ENCODE measurements at regions not wholly inside any gene's neighbourhood (a gene's known extent, or its start where the extent isn't known, plus 50 kb on each side); places are given as distances from the start of the nearest gene placed in this dataset.
"Not testable (repeated sequence)": the region's sequence is repeated elsewhere in the genome, so short reads cannot be mapped to it uniquely, and the experiment has no call there.

DNA sequence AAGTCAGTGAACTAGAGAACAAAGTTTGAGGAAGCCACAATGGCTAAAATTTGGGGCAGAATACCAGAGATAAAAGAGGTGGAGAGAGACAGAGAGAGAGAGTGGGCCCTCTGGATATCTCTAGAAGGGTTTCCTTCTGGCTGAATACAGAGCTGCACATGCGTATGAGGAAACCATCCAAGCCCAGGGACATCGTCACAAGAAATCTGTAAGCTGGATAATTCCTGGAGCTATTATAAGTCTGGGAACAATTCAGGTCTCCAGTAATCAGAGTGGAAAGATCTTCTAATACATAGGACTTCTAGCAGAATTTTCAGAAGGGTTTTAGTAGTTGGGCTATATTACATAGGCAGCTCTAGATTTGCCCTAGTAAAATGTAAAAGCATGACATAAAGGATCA, 415.7 kb upstream of the MTPN start:
- H3K4me3 ChIP-seq (ENCODE audit: low read depth, low read length): no peak overlapping the region
- POLR2A ChIA-PET: no interaction called here
- TF ChIP-seq, protein P1, sequence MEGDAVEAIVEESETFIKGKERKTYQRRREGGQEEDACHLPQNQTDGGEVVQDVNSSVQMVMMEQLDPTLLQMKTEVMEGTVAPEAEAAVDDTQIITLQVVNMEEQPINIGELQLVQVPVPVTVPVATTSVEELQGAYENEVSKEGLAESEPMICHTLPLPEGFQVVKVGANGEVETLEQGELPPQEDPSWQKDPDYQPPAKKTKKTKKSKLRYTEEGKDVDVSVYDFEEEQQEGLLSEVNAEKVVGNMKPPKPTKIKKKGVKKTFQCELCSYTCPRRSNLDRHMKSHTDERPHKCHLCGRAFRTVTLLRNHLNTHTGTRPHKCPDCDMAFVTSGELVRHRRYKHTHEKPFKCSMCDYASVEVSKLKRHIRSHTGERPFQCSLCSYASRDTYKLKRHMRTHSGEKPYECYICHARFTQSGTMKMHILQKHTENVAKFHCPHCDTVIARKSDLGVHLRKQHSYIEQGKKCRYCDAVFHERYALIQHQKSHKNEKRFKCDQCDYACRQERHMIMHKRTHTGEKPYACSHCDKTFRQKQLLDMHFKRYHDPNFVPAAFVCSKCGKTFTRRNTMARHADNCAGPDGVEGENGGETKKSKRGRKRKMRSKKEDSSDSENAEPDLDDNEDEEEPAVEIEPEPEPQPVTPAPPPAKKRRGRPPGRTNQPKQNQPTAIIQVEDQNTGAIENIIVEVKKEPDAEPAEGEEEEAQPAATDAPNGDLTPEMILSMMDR (IDR thresholded peaks at IDR 0.05; ENCODE audit: insufficient read depth, low read length, missing control alignments): no peak
- no peak for DNase-seq (ENCODE audit: low read depth, low spot score)
- CTCF ChIA-PET: no interaction called here

DNA sequence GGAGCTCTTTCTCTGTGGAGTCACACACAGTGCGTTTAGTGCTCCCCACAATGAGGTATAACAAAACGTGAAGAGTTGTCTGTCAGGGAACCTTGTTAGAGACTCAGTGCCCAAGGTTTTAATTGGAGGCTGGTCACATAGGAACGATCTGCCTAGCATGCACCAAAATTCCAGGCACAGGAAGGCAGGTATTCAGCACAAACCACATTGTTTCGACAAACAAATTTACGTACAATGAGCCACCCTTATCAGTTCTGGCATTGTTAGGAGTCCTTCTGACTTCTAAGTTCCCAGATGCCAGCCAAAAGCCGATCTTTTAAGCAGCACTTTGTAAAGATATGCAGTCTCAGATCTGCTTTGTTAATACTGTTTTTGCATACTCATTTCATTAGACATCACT, 414.2 kb upstream of the MTPN start:
- no peak for DNase-seq (ENCODE audit: low read depth, low spot score)
- TF ChIP-seq, protein P1 (IDR thresholded peaks at IDR 0.05; ENCODE audit: insufficient read depth, low read length, missing control alignments): no peak
- CTCF ChIA-PET: interaction anchor here (1.2 kb wide), 1 partner anchor 14 kb away, joined by 3 read pairs; no protein-coding TSS in a partner anchor
- H3K4me3 ChIP-seq (ENCODE audit: low read depth, low read length): no peak overlapping the region
- POLR2A ChIA-PET: no interaction called here

DNA sequence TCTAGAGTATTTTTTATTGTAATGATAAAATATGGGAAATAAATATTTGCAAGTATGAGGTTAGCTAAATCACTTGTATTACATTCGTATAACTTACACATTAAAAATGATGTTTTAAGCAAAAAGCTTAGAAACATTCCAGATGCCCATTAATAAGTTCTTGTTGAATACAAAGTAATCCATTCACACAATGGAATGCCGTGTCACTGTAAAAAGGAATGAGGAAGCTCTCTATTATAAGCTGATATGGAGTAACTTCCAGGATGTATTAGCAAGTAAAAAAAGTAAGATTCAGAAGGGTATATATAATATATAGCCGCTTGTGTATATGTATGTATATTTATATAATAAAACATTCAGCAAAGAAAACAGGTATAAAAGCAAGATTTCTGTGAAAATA, 412.8 kb upstream of the MTPN start:
- ChIA-PET POLR2A (no interaction called here), CTCF (no interaction called here)
- no peak overlapping the region for H3K4me3 ChIP-seq (ENCODE audit: low read depth, low read length)
- DNase-seq (ENCODE audit: low read depth, low spot score): no peak
- TF ChIP-seq, protein P1 (IDR thresholded peaks at IDR 0.05; ENCODE audit: insufficient read depth, low read length, missing control alignments): no peak

DNA sequence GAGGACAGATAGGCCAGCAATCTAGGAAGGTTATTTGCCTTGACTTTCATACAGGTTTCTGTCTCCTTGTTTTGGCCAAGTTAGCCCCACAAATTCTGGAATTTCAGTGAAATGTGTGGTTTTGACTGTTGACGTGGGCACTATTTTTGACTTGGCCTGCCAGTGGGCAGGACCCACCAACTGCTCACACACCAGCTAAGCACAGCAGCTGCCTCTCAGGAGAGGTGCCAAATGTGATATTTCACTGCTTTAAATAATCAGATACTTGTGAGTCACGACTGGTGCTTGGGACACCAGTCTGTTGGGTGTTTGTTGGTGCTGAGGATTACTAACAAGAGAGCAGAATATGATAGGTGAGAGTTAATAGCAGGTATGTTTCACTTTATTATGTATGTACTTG, 409.7 kb upstream of the MTPN start:
- TF ChIP-seq, protein P1 (IDR thresholded peaks at IDR 0.05; ENCODE audit: insufficient read depth, low read length, missing control alignments): no peak

DNA sequence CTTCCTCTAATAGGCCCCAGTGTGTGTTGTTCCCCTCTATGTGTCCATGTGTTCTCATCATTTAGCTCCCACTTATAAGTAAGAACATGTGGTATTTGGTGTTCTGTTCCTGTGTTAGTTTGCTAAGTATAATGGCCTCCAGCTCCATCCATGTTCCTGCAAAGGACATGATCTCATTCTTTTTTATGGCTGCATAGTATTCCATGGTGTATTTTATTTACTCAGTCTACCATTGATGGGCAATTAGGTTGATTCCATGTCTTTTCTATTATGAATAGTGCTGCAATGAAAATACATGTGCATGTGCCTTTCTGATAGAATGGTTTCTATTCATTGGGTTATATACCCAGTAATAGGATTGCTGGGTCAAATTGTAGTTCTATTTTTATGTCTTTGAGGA, 394.2 kb upstream of the MTPN start:
- H3K4me3 ChIP-seq (ENCODE audit: low read depth, low read length); DNase-seq (ENCODE audit: low read depth, low spot score); CTCF ChIA-PET; POLR2A ChIA-PET: not testable (repeated sequence)

More for the DNA sequence above, 409.7 kb upstream of the MTPN start:
- no peak overlapping the region for H3K4me3 ChIP-seq (ENCODE audit: low read depth, low read length)
- DNase-seq (ENCODE audit: low read depth, low spot score): no peak
- ChIA-PET POLR2A (no interaction called here), CTCF (no interaction called here)

DNA sequence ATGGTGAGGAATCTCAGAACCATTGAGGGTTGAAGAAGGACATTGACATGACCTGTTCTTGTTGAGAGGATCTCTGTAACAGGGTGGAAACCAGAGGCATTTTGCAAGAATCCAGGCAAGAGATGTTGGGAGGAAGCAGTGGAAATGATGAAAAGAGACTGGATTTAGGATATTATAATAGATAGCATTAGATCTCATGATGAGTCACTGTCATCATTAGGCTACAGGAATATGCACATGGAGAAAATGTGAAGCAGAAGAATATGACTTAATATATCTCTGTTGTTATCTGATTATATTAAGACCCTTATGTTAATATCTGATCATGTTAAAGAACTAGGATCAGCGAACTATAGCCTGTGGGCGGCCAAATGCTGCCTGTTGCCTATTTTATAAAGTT, 393.0 kb upstream of the MTPN start:
- CTCF ChIA-PET: no interaction called here
- POLR2A ChIA-PET: no interaction called here
- H3K4me3 ChIP-seq (ENCODE audit: low read depth, low read length): no peak overlapping the region
- TF ChIP-seq, protein P1 (IDR thresholded peaks at IDR 0.05; ENCODE audit: insufficient read depth, low read length, missing control alignments): no peak
- DNase-seq (ENCODE audit: low read depth, low spot score): no peak

DNA sequence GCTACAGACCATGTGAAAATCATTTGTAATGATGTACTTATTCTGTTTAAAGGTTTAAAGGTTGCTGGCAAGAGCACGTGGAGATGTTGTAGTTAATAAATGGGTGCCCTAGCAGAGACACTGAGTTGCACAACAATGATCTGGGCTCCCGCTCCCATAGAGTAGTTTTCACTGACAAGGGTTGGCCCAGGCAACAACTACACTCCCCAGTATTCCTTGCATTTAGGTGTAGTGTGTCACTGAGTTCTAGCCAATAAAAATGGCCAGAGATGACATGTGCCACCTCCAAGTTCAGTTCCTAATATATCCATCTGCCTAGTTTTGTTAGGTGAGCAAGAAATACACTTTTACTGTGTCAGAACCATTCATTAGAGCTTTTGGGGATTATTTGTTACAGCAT, 392.1 kb upstream of the MTPN start:
- ChIA-PET POLR2A (no interaction called here), CTCF (no interaction called here)
- TF ChIP-seq, protein P1 (IDR thresholded peaks at IDR 0.05; ENCODE audit: insufficient read depth, low read length, missing control alignments): no peak
- DNase-seq (ENCODE audit: low read depth, low spot score): no peak
- H3K4me3 ChIP-seq (ENCODE audit: low read depth, low read length): no peak overlapping the region
